Muscle of back (tissue), 3 donors: ENCODE measurements at regions not wholly inside any gene's neighbourhood (a gene's known extent, or its start where the extent isn't known, plus 50 kb on each side); places are given as distances from the start of the nearest gene placed in this dataset.
A peak's percentile ranks its signal among the peaks of the same experiment; 100 is the strongest.
"Not testable (repeated sequence)": the region's sequence is repeated elsewhere in the genome, so short reads cannot be mapped to it uniquely, and the experiment has no call there.

ENCODE experiments used
- DNase-seq, 3 donors: peaks; one replicate each; pipeline versions ENCODE4 v3.0.0 to v3.0.0-alpha.2; 2013

DNA sequence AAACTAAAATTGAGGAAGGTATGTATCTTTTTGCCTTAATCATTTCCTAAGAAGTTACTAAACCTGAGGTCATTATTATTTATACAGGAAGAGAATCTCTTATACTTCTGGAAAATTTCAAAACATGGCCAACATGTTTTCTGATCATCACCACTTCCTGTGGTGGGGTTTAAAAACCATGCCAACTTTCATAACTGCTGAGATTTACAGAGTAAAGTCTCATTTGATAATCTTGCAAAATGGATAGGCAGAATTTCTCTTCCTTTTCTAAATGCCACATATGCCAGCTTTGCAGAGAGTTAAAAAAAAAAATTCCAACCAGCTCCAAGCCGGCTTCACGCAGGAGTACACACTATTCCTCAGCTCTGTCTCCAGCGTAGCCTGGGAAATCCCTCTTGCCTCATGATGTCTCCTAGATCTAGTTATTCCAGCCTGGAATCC is 124.3 kb upstream of the SPRED1 start:
- DNase-seq: peak in 2 of 3 donors; percentile 51 to 66

DNA sequence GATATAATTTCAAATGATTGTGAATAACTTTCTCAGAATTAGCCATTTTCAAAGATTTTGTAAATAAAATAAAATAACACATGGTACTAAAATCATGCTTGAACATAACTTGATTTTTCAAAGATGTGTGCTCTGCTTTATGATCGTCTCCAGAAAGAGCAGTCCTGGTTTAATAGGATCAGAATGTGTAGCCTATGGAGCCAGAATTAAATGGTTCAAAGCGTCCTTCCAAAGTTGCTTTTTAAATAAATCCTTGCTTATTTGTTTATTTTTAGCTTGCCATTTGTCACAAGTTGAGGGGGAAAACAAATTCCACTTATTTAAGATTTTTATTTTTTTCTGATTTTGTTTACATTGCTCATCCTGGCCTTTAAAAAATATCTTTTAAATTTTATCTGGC is 123.7 kb upstream of the SPRED1 start:
- peak in 2 of 3 donors; percentile 19 to 60 for DNase-seq

DNA sequence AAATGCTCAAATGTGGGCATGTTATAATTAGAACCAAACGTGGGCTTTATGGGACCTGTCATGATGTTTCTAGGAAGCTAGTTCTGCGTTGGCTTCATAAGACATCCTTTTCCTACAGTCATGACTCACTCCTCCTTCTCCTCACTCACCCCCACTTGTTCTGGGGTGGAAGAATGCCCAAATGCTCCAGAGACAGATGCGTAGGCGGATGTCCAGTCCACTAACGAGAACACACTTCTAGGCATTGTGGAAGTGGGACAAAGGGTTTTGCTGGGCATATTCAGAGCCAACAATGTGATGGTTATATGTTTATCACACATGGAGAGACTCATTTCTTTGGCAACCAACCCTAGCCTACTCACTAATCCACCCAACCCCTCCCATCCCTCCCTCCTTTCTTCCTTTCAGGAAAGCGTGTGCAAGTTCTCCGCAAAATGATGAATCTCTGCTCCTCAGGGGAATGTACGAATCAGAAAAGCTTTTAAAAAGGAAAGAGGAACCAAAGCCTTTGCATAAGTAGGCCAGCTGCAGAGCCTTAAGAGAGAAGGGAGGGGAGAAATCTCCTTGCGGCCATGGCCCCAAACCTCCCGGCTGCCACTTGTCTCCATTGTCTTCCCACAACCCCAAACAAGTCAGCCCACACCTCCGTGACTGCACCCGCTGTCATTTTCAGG is 123.0 kb upstream of the SPRED1 start:
- DNase-seq: peak; percentile 93 to 97 (median 97)

DNA sequence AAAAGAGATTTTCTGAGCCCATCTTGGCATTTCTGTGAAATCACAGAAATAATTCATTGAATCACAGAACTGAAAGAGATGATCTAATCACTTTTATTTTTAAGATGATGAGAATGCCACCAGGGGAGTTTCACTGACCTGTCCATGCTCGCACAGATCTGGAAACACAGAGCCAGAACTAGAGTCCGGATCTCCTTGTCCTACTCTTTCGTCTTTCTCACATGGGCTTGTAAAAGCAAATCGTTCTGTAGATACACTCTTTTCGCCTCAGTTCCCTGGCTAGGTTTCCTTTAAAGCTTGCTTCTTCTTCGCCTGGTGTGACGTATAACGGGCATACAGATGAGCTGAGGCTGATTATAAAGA is 122.5 kb upstream of the SPRED1 start:
- DNase-seq: peak in 1 of 3 donors; percentile 35

DNA sequence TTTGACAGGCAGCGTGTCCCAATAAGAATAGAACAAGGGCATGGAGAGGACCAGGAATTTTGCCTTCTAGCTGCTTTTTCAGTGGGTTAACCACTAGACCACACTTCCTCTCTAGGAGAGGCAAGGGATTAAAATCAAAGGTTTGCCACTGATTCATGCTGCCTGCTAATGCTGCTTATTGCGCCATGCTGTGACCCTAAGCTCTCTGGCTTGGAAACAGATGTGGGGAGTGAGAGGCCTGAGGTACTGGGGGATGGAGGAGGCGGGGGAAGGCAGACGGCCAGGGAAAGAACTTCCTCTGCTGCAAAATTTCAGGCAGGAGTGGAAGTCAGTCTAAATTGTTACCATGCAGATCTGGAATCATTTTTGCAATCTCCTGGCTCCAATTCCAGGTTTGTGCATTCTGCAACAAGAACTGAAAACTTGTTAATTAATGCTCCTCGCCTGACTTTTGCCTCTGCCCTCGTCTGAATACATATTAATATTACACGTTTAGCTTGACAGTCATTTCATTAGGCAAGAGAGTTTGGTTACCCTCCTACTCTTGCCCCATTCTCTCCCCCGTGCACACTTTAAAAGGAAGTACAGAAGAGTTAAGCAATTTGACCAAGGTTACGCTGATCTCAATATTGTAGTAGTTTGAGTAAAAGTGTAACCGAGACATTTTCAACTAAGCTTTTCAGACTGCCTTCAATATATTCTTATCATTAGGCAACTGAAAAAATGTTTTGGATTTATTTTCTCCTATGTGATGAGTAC is 121.7 kb upstream of the SPRED1 start:
- peak; percentile 89 to 95 (median 92) for DNase-seq

DNA sequence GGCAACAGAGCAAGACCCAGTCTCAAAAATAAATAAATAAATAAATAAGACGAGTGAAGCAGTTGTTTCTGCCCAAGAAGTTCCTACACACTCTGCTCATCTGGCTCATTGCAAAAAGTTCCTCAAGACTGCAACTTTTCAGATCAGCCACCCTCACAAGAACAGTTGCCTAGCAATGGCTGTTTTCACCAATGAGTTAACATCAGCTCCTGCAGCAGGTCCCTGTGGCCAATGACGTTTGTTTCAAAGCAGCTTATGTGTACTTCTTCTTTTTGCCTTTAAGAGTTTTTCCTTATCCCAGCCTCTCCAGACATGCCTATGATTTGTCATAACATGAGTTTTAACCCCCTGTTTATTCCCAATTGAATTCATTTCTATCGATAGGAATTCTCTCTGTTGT is 118.4 kb upstream of the SPRED1 start:
- peak in 2 of 3 donors; percentile 39 to 59 for DNase-seq

DNA sequence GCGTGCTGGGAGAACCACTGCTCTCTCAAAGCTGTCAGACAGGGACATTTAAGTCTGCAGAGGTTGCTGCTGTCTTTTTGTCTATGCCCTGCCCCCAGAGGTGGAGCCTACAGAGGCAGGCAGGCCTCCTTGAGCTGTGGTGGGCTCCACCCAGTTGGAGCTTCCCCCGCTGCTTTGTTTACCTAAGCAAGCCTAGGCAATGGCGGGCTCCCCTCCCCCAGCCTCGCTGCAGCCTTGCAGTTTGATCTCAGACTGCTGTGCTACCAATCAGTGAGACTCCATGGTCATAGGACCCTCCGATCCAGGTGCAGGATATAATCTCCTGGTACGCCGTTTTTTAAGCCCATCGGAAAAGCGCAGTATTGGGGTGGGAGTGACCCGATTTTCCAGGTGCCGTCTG is 110.4 kb upstream of the SPRED1 start:
- not testable (repeated sequence) for DNase-seq

DNA sequence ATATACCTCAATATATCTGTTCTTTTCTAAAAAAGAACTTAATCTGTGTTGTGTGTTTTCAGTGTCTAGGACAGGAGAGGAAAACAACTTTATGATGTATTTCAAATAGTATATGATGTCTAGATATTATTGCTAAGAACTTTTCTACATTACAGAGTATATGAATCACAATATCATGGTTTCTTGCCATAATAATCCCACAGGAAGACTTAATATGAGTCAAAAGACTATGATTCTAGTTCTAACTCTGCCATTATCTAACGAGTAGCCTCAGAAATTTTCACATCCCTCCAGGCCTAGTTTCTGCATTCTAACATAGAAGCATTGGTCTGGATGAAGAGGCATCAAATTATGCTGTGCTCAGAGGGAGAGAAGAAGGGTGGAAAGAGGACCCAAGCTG is 107.7 kb upstream of the SPRED1 start:
- peak in 2 of 3 donors; percentile 14 to 39 for DNase-seq

DNA sequence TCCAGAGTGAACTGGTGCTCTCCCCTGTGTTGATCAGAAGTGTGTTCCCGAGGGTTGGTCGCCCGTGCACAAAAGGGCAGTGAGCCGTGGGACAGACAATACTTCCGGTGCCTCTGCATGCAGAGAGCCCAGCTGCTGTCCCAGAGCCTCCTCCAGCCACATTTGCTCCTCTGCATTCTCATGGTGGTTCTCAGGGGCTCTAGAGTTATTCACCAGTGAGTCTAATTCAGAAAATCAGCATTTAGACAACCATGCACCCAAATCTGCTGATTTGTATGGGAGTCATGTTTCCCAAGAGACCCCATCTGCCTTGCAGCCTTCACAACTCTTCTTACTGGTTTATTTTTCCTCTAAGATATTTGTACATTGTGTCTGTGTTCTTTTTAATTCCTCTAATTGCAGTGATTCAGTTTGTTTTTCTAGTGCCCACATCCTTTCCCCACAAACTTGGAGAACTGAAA is 107.0 kb upstream of the SPRED1 start:
- DNase-seq: peak in 1 of 3 donors; percentile 9

DNA sequence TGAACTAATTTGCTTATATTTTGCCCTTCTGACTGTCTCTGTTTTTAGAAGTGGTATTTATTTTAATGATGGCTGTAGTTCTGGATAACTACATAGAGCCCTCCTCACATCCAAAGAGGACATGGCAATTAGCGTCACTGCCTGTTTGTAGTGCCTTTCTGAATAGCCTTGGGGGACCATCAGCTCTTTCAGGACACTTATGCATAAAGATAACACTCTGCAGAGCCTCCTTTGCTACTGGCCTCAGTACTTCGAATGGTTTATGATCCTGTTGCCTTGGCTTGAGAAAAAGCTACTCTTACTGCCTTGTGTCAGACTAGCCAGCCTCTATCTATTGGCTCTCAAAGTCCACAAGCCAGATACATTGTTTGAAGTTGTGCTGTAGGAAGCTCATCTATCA is 105.4 kb upstream of the SPRED1 start:
- DNase-seq: no peak

DNA sequence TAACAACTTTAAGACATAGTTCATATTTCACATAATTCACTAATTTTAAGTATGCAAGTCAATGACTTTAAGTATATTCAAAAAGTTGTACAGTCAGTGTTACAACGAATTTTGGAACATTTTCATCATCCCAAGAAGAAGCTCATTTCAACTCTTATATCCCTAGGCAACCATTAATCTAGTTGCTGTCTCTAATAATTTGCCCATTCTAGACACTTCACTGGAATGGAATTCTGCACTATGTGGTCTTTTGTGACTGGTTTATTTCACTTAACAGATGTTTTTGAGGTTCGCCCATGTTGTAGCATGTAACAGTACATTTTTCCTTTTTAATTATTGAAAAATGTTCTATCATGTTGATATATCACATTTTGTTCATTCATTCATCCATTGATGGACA is 104.2 kb upstream of the SPRED1 start:
- peak in 1 of 3 donors; percentile 26 for DNase-seq

DNA sequence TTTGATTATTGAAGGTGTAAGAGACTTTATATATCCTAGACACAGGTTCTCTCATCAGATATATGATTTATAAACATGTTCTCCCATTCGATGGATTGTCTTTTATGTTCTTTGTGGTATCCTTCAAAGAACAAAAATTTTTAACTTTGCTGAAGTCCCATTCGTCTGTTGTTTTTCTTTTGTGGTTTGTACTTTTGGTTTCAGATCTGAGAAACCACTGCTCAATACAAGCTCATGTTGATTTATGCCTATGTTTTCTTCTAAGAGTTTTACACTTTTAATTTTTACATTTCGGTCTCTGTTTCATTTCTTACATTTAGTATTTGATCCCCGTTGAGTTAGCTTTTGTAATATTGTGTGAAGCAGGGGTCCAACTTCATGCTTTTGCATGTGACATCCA is 103.3 kb upstream of the SPRED1 start:
- no peak for DNase-seq

DNA sequence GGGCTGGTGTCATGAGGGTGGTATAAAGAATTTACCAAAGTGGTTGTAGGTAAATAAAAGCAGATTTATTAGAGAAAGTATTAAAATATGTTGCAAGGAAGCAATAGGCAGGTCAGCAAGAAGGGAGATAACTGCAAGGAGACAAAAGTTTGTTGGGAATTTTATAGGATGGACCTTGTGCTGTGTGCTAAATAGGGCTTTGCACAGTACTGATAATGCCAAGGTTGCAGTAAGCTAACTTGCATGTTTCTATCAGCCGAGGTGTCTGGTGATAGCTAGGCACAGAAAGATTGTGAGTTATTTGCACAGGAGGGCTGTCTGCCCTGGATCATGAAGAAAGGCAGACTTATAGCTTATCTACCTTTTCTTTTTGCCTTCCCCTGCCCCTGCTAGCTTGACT is 102.5 kb upstream of the SPRED1 start:
- DNase-seq: no peak

DNA sequence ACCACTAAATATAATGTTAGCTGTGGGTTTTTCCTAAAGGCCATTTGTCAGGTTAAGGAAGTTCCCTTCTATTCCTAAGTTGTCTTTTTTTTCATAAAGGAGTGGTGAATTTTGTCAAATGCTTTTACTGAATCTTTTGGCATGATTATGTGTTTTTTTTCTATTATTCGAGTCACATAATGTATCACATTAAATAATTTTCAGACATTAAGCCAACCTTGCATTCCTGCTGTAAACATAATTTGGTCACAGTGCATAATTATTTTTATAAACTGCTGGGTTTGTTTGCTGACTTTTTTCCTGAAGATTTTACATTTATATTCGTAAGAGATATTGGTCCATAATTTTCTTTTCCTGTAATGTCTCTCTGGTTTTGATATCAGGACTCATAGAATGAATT is 101.8 kb upstream of the SPRED1 start:
- no peak for DNase-seq

DNA sequence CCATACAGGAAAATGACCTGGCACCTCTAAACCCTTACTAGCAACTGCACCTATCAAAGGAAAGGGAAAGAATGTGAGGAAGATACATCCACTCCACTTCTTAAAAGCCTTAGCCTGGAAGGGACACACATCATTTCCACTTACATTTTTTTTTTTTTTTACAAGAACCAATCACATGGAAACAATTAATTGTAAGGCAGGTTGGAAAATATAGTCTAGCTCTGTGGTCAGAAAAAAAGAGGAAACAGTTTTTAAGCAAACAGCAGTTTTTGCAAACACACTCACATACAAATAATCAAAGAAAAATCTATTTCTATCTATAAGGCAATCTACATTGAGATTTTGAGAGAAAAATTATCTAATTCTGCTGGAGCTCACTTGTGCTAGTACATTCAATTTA is 98.9 kb upstream of the SPRED1 start:
- DNase-seq: no peak

DNA sequence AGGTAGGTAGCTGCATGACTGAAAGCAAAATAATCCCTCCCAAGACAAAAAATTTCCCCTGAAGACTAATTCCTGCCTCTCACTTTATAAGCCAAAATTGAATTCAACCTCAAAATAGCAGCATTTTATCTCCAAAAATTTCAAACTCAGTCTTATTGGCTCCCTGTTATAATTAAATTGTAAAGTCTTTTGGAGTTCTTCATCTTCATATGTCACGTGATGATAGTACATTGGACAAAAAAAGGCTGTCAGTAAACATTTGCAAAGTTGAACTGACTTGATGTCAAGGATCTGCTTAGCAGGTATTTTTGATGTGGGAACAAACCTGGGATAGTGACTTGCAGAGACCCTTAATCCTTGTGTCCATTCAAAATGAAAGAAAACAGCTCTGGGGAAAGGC is 98.4 kb upstream of the SPRED1 start:
- no peak for DNase-seq

DNA sequence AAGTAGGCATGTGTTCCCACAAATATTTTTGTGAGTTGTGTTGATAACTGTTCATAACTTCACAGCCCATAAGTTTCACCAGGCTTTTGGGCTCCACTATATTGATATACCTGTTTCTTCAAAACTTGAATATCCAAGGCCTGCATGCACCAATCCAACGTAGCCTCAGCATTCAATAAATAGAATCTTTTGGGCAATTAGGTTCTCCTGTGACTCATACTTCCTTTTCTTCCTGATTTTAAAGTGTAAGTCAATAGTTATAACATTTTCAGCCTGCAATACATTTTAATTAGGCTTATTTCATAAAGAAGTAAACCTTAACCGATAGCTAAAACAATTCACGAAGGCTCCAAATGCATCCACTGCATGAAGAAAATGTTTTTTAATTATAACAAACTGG is 97.8 kb upstream of the SPRED1 start:
- no peak for DNase-seq

DNA sequence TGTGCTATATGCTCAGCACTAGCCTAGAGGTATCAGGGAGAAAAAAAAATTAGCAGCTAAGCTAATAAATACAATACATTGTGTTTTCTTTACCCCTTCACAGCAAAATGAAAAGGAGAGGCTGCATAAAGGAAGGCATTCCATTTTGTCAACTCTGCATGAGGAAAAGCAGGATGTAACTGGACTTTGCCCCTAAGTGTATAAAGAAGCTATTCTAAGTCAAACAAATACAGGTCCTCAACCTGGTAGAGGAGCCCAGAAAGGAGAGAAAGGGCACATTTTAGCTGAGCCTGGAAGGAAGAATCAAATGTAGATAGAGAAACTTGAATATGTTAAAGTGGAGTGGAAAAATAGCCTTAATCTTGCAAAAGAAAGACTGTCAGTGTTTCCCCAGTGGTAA is 89.0 kb upstream of the SPRED1 start:
- DNase-seq: no peak

DNA sequence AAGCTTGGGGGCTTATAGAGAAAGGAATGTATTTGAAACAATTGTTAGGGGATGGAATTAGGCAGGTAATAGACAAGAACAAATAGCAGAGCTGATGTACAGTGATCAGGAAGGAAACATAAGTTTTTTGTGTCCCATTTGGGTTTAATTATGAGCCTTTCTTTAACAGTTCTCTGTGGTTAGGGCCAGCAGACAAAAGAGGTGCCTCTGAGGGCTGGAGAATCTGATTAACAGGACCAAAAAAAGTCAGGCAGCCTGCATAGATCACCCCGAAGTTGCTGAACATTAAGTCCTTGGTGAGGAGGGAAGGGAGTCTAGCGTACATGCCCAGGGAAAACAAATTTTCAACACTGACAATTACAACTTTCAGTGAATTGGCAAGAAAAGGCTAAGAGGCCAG is 88.6 kb upstream of the SPRED1 start:
- no peak for DNase-seq

DNA sequence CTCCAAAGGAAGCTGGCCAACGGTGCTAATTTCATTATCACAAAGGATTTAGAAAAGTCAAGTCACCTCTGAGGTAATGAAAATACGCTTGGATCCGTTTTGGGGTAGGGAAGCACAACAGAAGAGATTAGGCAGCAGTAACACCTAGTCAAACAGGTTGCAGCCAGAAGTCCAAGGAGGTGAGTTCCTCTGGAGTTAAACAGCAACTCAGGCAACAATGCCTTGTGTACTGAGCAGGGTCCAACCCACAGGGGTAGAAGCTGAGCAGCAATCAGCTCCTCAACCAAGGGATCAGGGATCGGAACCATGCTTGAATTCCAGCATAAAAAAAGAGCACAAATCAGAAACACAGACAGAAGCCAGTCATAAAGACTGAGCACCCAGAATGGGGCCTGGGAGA is 88.1 kb upstream of the SPRED1 start:
- no peak for DNase-seq

DNA sequence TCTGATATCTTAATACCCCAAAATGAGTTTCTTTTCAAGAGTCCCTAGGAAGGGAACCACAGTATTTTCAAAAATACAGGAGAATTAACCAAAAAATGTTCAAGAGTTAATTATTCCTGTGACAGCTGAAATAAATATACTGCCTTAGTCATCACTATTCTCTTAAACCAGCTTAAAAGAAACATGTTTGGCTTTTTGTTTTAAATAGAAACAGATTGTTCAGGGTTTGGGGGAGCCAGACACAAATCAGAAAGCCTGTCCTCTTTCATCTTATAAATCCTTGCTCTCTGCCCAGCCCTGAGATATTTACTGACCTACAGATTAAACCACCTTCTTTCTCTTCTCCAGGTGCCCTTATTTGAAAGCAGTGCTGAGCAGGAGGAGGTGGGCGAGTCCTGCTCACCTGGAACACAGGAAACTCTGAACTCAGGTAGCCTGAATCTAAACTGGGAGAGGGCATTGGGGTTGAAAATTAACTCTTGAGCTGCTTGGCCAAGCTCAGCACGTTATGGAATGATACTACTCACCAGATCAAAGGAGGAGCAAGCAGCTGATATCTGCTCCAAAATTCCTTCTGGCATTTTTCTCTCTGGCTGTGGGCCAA is 84.1 kb upstream of the SPRED1 start:
- DNase-seq: peak in 1 of 3 donors; percentile 7

DNA sequence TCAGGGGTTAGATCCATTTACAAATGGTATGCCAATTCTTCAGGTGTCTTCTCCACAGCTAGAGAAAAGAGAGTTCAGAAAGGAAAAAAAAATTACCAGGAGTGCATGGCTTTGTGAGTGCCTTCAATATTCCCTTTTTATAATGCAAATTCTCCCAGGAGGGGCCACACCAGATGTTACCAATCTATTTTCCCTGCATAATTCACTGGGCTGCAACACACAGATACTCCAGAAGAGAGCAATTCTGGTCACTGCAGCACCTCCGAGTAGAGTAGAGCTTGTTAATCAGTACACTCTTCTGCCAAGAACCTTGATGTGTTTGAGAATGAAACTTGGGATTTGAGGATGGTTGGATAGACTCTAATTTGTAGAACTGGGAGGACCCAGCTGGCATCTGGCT is 80.7 kb upstream of the SPRED1 start:
- no peak for DNase-seq

DNA sequence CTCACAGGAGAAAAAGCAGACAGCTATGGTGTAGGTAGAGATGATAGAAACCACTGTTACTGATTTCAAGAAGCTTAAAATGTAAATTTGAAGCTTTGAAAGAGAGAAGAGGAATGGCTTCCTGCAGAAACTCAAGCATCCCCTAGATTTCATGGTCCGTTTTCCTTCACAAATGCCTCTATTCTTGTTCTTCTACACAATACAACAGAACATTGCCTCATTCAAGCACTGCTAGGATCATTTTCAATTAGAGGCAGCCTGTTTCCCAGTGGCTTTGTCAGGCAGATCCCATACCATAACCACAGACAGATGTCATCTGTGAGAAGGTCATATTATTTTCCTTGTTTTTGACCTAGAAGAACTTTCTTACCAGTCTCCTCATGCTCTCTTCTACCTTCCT is 77.9 kb upstream of the SPRED1 start:
- DNase-seq: no peak
